ENCODE measurements at regions not wholly inside any gene's neighbourhood (a gene's known extent, or its start where the extent isn't known, plus 50 kb on each side); places are given as distances from the start of the nearest gene placed in this dataset.
"Not testable (repeated sequence)": the region's sequence is repeated elsewhere in the genome, so short reads cannot be mapped to it uniquely, and the experiment has no call there.

DNA sequence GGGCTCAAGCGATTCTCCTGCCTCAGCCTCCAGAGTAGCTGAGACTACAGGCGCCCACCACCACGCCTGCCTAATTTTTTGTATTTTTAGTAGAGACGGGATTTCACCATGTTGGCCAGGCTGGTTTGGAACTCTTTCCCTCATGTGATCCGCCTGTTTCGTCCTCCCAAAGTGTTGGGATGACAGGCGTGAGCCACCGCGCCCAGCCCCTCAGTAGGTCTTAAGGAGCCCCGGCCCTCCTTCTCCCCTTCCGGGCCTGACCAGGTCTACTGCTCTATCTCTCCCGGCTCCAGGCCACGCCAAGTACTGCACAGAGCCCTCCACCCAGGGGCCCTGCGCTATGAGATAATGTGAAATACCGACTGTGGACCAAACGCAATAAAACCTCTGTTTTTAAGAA is 785.5 kb downstream of the FOXD4L5 start:
- H3K4me1 ChIP-seq (ENCODE audit: control insufficient read depth in 1 of 2, insufficient read depth in 2 of 2, low read length in 2 of 2); H3K4me3 ChIP-seq (ENCODE audit: low read length in 2 of 2); ATAC-seq (ENCODE audit: low FRiP score); H3K9me3 ChIP-seq (ENCODE audit: control insufficient read depth, low read length); intact Hi-C loops (cut with DNase I); H3K27ac ChIP-seq (ENCODE audit: low read depth in 1 of 2, low read length in 2 of 2); H3K27me3 ChIP-seq (ENCODE audit: control insufficient read depth in 1 of 2, insufficient read depth in 2 of 2, low read length in 1 of 2); H3K36me3 ChIP-seq (ENCODE audit: control insufficient read depth in 1 of 2, insufficient read depth in 2 of 2, low read length in 1 of 2): not testable (repeated sequence)
- DNase-seq: peak; percentile 33 to 69
- 90 to 92% methylated on average over 11 to 16 of the region's 16 CpGs for WGBS, 2 donors

DNA sequence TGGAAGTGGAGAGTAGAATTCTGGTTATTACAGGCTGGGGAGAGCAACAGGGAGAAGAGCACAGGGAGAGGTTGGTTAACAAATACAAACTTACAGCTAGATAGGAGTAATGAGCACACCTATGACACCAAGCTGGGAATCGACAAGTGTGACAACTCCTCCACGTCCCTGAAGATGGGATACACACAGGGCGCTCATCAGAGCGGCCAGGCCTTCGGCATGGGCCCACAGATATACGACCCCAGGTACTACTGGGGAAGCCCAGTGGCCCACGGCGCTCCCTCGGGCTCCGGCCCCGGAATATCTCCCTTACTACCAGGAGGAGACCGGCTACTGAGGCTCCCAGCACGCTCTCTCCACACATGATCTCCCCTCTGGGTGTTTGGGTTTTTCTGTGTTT is 786.6 kb downstream of the FOXD4L5 start:
- H3K9me3 ChIP-seq (ENCODE audit: control insufficient read depth, low read length); H3K27me3 ChIP-seq (ENCODE audit: control insufficient read depth in 1 of 2, insufficient read depth in 2 of 2, low read length in 1 of 2); H3K4me3 ChIP-seq (ENCODE audit: low read length in 2 of 2); H3K27ac ChIP-seq (ENCODE audit: low read depth in 1 of 2, low read length in 2 of 2); H3K36me3 ChIP-seq (ENCODE audit: control insufficient read depth in 1 of 2, insufficient read depth in 2 of 2, low read length in 1 of 2); DNase-seq; intact Hi-C loops (cut with DNase I); ATAC-seq (ENCODE audit: low FRiP score); H3K4me1 ChIP-seq (ENCODE audit: control insufficient read depth in 1 of 2, insufficient read depth in 2 of 2, low read length in 2 of 2): not testable (repeated sequence)
- 85 to 87% methylated on average over 5 to 12 of the region's 13 CpGs for WGBS, 2 donors

DNA sequence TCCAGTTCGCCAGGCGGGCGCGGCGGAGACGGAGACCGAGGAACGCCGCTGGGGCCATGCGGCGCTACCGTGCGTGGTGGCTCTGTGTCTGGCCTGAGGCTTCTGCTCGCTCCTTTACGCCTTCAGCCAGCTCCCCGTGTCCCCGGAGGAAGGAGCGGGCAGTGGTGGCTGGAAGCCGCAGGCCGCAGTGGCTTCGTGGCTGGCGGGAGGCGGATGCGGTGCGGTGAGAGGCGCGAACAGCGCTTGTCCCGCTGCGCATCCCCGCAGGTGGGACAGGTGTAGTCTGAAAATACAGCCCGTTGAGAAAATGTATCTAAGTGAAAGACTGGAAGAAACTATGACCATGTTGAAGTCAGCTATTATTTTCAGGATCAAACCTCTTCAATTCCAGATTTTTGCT is 796.5 kb downstream of the FOXD4L5 start:
- H3K27ac ChIP-seq (ENCODE audit: low read depth in 1 of 2, low read length in 2 of 2); H3K9me3 ChIP-seq (ENCODE audit: control insufficient read depth, low read length); H3K36me3 ChIP-seq (ENCODE audit: control insufficient read depth in 1 of 2, insufficient read depth in 2 of 2, low read length in 1 of 2); H3K4me1 ChIP-seq (ENCODE audit: control insufficient read depth in 1 of 2, insufficient read depth in 2 of 2, low read length in 2 of 2); DNase-seq; ATAC-seq (ENCODE audit: low FRiP score); H3K4me3 ChIP-seq (ENCODE audit: low read length in 2 of 2); intact Hi-C loops (cut with DNase I); H3K27me3 ChIP-seq (ENCODE audit: control insufficient read depth in 1 of 2, insufficient read depth in 2 of 2, low read length in 1 of 2): not testable (repeated sequence)
- 69 to 77% methylated on average over 32 of the region's 32 CpGs for WGBS, 2 donors

DNA sequence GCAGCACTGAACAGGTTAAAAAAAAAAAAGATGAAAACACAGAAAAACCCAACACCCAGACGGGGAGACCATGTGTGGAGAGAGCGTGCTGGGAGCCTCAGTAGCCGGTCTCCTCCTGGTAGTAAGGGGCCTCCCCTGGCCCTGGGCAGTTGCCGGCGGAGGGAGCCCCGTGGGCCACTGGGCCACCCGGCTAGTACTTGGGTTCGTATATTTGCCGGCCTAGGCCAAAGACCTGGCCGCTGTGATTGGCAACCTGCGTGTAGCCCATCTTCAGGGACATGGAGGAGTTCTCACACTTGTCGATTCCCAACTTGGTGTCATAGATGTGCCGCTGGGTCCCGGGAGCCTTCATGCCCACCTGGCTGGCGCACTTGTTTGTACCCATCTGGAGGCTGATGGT is 798.9 kb downstream of the FOXD4L5 start:
- H3K4me1 ChIP-seq (ENCODE audit: control insufficient read depth in 1 of 2, insufficient read depth in 2 of 2, low read length in 2 of 2); H3K27ac ChIP-seq (ENCODE audit: low read depth in 1 of 2, low read length in 2 of 2); H3K4me3 ChIP-seq (ENCODE audit: low read length in 2 of 2); intact Hi-C loops (cut with DNase I); ATAC-seq (ENCODE audit: low FRiP score); H3K27me3 ChIP-seq (ENCODE audit: control insufficient read depth in 1 of 2, insufficient read depth in 2 of 2, low read length in 1 of 2); H3K9me3 ChIP-seq (ENCODE audit: control insufficient read depth, low read length); DNase-seq; H3K36me3 ChIP-seq (ENCODE audit: control insufficient read depth in 1 of 2, insufficient read depth in 2 of 2, low read length in 1 of 2): not testable (repeated sequence)
- WGBS, 2 donors: 92 to 94% methylated on average over 6 to 9 of the region's 15 CpGs

DNA sequence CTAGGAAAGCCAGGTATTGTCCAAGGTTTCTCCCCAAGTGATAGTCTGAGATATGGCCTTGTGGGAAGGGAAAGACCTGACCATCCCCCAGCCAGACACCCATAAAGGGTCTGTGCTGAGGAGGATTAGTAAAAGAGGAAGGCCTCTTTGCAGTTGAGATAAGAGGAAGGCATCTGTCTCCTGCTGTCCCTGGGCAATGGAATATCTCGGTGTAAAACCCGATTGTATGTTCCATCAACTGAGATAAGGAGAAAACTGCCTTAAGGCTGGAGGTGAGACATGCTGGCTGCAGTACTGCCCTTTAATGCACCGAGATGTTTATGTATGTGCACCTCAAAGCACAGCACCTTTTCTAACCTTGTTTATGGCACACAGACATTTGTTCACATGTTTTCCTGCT is 805.9 kb downstream of the FOXD4L5 start:
- WGBS, 2 donors: 70 to 85% methylated on average over 3 of the region's 3 CpGs
- H3K4me3 ChIP-seq (ENCODE audit: low read length in 2 of 2); H3K27me3 ChIP-seq (ENCODE audit: control insufficient read depth in 1 of 2, insufficient read depth in 2 of 2, low read length in 1 of 2); H3K27ac ChIP-seq (ENCODE audit: low read depth in 1 of 2, low read length in 2 of 2); H3K9me3 ChIP-seq (ENCODE audit: control insufficient read depth, low read length); H3K4me1 ChIP-seq (ENCODE audit: control insufficient read depth in 1 of 2, insufficient read depth in 2 of 2, low read length in 2 of 2); ATAC-seq (ENCODE audit: low FRiP score); H3K36me3 ChIP-seq (ENCODE audit: control insufficient read depth in 1 of 2, insufficient read depth in 2 of 2, low read length in 1 of 2); DNase-seq; intact Hi-C loops (cut with DNase I): not testable (repeated sequence)

DNA sequence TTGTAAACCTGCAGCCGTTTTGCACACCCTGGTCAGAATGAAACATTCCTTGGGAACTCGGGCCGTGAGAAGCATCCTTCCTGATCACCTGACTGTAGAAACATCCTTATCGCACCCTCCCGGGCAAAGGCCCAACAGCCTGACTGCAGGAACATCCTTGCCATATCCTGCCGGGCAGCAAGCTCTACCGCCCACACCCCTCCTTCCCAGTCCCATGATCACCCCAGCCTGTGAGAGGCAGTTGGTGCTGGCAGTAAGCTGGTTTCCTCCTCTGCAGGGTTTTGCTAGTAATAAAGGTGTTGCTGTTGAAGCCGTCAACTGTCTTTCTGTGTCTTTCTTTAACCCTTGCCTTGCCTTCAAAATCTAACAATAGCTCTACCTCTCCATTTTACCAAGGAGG is 816.1 kb downstream of the FOXD4L5 start:
- DNase-seq; intact Hi-C loops (cut with DNase I); H3K27me3 ChIP-seq (ENCODE audit: control insufficient read depth in 1 of 2, insufficient read depth in 2 of 2, low read length in 1 of 2); ATAC-seq (ENCODE audit: low FRiP score); H3K4me3 ChIP-seq (ENCODE audit: low read length in 2 of 2); H3K36me3 ChIP-seq (ENCODE audit: control insufficient read depth in 1 of 2, insufficient read depth in 2 of 2, low read length in 1 of 2); H3K9me3 ChIP-seq (ENCODE audit: control insufficient read depth, low read length); H3K27ac ChIP-seq (ENCODE audit: low read depth in 1 of 2, low read length in 2 of 2); H3K4me1 ChIP-seq (ENCODE audit: control insufficient read depth in 1 of 2, insufficient read depth in 2 of 2, low read length in 2 of 2): not testable (repeated sequence)
- WGBS, 2 donors: 23 to 36% methylated on average over 1 of the region's 8 CpGs

DNA sequence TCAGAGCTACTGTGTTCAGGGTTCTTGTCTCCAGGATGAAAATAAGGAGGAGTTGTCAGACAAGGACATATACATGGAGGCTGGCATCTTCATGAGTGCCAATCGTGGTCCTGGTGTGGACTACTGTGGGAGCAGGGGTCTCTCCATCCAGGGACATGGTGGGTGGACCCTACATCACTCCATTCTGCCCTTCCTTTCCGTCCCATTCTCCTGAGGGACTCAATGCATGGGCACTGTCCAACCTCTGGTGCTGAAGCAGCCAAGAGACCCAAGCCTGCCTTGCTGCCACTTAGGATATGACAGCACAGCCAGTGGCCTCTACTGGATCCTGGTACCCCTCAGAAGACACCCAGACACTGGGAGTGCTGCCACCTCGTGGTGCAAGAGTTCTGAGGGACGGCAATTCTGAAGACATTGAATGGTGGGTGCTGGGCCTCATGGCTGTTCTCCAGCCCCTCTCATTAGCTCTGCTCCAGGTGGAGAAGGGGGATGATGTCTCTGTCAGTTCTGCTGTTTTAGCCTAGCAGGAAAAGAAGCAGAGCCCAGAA is 818.9 kb downstream of the FOXD4L5 start:
- intact Hi-C loops (cut with DNase I); ATAC-seq (ENCODE audit: low FRiP score); H3K27me3 ChIP-seq (ENCODE audit: control insufficient read depth in 1 of 2, insufficient read depth in 2 of 2, low read length in 1 of 2); DNase-seq; H3K9me3 ChIP-seq (ENCODE audit: control insufficient read depth, low read length); H3K27ac ChIP-seq (ENCODE audit: low read depth in 1 of 2, low read length in 2 of 2); H3K4me1 ChIP-seq (ENCODE audit: control insufficient read depth in 1 of 2, insufficient read depth in 2 of 2, low read length in 2 of 2); H3K36me3 ChIP-seq (ENCODE audit: control insufficient read depth in 1 of 2, insufficient read depth in 2 of 2, low read length in 1 of 2); H3K4me3 ChIP-seq (ENCODE audit: low read length in 2 of 2): not testable (repeated sequence)
- WGBS, 2 donors: 21 to 26% methylated on average over 1 to 4 of the region's 4 CpGs

DNA sequence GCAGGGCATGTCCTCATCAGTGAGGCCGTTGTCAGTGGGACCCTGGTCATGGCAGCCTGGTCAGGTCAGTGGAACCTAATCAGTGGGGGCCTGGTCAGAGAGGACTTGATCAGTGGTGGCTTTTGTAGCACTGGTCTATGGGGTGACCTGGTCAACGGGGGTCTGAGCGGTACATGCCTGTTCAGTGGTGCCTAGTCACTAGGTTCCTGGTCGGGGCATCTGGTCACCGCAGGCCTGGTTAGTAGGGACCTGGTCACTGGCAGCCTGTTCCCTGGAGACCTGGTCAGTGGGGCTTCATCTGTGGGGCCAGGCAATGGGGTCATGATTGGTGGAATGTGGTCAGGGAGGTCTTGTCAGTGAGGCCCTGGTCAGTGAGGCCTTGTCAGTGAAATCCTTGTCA is 823.1 kb downstream of the FOXD4L5 start:
- H3K4me1 ChIP-seq (ENCODE audit: control insufficient read depth in 1 of 2, insufficient read depth in 2 of 2, low read length in 2 of 2); H3K36me3 ChIP-seq (ENCODE audit: control insufficient read depth in 1 of 2, insufficient read depth in 2 of 2, low read length in 1 of 2); H3K9me3 ChIP-seq (ENCODE audit: control insufficient read depth, low read length); intact Hi-C loops (cut with DNase I); H3K27ac ChIP-seq (ENCODE audit: low read depth in 1 of 2, low read length in 2 of 2); ATAC-seq (ENCODE audit: low FRiP score); H3K4me3 ChIP-seq (ENCODE audit: low read length in 2 of 2); DNase-seq; H3K27me3 ChIP-seq (ENCODE audit: control insufficient read depth in 1 of 2, insufficient read depth in 2 of 2, low read length in 1 of 2): not testable (repeated sequence)
- 96% methylated on average over 1 of the region's 5 CpGs; no CpG with 5 or more reads in 1 of the 2 donors for WGBS, 2 donors

DNA sequence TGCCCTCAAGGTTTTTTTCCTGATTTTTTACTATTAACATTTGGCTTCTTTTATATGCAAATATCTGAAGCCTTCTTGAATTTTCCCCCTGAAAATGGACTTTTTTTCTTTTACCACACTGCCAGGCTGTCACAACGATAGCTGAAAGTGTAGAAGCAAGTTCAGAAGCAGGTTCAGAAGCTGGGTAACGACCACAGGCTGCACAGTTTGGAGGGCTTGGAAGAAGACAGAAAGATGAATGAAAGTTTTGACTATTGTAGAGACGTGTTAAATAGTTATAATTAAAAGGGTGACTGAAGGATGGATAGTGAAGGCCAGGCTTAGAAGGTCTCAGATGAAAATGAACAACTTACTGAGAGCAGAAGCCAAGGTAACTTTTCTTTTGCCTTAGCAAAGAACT is 826.4 kb downstream of the FOXD4L5 start:
- intact Hi-C loops (cut with DNase I); ATAC-seq (ENCODE audit: low FRiP score); H3K27ac ChIP-seq (ENCODE audit: low read depth in 1 of 2, low read length in 2 of 2); H3K9me3 ChIP-seq (ENCODE audit: control insufficient read depth, low read length); H3K27me3 ChIP-seq (ENCODE audit: control insufficient read depth in 1 of 2, insufficient read depth in 2 of 2, low read length in 1 of 2); H3K4me3 ChIP-seq (ENCODE audit: low read length in 2 of 2); DNase-seq; H3K4me1 ChIP-seq (ENCODE audit: control insufficient read depth in 1 of 2, insufficient read depth in 2 of 2, low read length in 2 of 2); H3K36me3 ChIP-seq (ENCODE audit: control insufficient read depth in 1 of 2, insufficient read depth in 2 of 2, low read length in 1 of 2): not testable (repeated sequence)
- 76 to 81% methylated on average over 3 of the region's 3 CpGs for WGBS, 2 donors
